Activated CD8-positive, alpha-beta memory T cell treated with anti-CD3 and anti-CD28 coated beads, Interleukin-2, amount 50 U/mL, for 24 hours (primary cell): ENCODE measurements at regions not wholly inside any gene's neighbourhood (a gene's known extent, or its start where the extent isn't known, plus 50 kb on each side); places are given as distances from the start of the nearest gene placed in this dataset.

Experiments used
- DNase-seq: peaks from one replicate; pipeline ENCODE4 v3.0.0-alpha.2; 2020; ENCODE audit errors: extremely low read depth

DNA sequence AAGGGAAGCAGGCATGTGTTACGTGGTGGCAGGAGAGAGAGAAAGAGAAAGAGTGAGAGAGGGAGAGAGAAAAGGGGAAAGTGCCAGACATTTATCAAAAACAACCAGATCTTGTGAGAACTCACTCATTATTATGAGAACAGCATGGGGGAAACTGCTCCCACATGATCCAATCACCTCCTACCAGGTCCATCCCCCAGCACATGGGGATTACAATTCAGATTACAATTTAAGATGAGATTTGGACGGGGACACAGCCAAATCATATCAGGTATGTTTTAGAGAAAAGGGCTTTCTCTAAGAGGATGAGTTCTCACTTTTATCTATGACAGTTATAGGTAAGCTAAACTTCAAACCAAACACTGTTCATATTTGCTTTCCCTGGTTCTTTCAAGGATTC, 597.3 kb upstream of the PIK3C3 start:
- no peak for DNase-seq

DNA sequence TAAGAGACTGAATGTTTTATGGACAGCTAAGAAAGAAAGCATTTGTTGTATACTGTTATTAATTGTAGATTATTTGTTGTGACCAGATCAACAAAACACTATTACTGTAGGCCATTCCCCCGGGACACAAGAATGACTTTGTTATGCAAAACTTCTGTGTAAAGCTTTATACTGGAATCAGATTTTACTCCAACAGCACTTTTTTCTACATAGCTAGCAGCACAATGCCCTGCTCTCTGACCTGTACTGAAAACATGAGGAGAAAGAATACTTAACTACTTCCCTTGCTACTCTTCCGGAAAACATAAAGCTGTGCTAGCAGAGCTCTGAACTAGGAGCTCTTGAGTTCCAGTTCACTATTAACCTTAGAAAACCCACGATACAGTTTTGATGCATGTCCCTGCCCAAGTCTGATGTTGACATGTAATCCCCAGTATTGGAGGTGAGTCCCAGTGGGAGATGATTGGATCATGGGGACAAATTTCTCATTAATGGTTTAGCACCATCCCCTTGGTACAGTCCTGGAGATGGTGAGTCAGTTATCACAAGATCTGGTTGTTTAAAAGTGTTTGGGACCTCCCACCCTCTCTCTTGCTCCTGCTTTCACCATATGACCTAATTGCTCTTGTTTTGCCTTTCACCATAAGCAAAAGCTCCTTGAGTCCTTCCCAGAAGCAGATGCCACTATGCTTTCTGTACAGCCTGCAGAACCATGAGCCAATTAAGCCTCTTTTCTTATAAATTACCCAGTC, 601.1 kb upstream of the PIK3C3 start:
- no peak for DNase-seq

DNA sequence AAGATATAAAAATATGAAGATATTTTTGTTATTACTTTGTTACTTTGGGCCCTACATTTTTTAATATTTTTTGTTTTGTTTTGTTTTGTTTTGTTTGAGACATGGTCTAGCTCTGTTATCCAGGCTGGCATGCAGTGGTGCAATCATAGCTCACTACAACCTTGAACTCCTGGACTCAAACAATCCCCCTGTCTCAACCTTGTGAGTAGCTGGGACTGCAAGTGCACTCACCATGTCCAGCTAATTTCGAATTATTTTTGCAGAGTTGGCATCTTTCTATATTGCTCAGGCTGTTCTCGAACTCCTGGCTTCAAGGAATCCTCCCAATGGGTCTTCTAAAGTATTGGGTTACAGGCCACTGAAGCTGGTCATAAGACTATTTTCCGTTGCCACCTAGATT, 603.6 kb upstream of the PIK3C3 start:
- DNase-seq, result no peak

- DNase-seq, result no peak
Measured at GRCh38 chr18:41347057-41347456, 608.0 kb upstream of the PIK3C3 start.

DNA sequence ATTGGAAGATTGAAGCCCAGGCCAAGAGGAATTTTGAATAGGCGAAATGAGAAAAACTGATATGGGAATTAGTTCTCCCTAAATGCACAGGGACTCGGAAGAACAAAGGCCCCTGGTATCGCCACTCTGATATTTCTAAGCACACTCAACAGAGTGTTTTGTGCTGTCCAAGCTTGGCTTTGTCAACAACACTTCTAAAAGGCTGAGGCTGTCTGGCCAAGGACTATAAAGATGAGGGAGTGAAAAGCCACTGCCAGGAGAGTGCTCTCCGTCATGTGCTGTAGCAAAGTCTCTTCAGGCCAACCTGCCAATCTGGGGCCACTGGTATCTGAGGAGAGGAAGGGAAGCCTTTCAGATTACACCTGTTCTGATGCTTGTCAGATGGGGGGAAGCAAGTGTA, 611.2 kb upstream of the PIK3C3 start:
- DNase-seq, result no peak

DNA sequence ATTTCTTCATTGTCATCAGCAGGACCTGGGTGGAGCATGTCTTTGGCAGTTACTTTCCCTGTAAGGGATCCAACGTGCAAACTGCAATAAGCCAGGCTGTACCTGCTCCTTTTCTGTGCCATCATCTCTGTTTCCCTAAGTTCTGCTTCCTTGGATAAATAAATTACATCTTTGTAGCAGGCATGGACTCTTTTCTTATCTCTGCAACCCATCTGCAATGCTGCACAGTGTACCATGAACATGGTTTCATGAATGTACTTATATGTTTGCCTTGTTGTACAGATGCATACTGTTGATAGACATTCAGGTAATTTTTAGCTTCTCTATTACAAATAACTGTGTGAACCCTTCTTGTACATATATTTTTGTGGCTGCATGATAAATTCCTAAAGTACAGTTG, 616.7 kb upstream of the PIK3C3 start:
- no peak for DNase-seq

DNA sequence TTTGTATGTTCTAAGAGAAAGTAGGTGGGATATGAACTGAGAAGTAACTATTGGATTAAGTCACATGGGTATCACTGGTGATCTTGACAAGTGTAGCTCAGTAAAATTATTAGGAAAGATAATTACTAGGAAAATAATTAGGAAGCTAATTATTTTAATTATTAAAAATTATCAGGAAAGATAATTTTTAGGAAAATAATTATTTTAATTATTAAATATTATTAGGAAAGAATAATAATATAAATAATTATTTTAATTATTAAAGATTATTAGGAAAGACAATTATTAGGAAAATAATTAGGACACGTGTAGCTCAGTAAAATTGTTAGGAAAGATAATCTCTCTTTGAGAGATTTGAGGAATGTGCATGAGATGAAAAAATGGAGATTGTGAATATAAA, 623.4 kb upstream of the PIK3C3 start:
- DNase-seq, result no peak

DNA sequence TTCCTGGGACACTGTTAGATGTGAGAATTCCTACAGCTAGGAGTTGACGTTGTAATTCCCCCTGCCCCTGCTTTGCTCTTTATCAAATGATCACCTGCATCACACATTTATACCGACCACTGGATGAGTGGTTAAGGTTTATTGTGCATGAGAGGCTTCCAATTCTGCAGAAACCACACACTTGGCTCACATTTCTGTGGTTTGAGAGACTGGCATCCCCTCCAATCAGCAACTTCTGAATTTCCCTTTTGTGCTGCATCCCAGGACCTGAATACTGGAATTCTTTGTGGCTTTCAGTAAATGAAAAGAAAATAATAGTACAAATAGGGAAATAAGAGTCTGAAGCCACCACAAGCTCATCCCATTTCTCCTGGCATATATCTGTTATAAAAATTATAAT, 628.7 kb upstream of the PIK3C3 start:
- DNase-seq, result no peak

DNA sequence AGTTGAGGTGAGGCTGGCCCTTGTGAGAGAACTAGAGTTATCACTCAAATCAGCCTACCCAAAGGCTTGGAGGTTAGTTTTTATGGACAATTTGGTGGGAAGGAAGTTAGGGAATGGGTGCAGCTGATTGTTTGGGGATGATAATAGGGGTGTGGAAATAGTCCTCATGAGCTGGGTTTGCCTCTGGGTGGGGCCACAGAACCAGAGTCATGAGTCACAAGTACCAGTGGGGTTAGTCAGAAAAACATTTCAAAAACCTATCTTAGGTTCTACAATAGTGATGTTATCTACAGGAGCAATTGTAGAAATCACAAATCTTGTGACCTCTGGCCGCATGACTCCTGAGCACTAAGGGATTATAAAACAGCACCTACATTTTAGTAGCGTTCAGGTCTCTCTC, 630.1 kb upstream of the PIK3C3 start:
- no peak for DNase-seq

GRCh38 chr18:41324020-41324791, 630.8 kb upstream of the PIK3C3 start:
- DNase-seq, result no peak

DNA sequence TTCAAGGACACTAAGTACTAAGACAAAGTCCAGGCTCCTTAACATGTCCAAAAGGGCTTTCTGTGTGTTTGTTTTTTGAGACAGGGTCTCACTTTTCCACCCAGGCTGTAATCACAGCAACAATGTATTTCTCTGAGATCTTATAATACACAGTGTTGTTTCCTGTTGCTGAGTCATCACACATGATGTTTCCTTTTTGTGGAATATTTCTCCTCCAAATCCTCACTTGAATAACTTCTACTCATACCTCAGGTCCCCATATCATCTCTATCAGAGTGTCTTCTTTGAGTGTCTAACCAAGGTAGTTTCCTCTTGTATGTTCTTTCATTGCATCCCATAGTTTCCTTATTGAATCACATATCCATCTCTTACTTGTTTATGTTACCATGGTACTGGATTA, 632.0 kb upstream of the PIK3C3 start:
- no peak for DNase-seq

DNA sequence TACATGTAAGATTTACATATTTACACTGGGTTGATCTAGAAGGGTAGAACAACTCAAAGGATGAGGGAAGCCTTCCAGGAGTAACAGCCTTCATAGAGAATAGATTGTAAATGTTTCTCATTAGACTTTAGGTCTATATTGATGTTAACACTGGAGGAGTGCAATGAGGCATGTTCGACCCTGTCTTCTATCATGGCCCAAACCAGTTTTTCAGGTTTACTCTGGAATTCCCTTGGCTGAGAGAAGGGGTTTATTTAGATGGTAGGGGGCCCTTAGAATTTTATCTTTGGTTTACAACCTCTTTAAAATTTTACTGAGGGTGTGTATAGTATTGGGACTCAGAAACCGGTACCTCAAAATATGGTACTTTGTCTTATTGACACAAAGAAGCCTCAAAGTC, 634.9 kb upstream of the PIK3C3 start:
- no peak for DNase-seq

GRCh38 chr18:41315134-41315533, 639.9 kb upstream of the PIK3C3 start:
- no peak for DNase-seq

DNA sequence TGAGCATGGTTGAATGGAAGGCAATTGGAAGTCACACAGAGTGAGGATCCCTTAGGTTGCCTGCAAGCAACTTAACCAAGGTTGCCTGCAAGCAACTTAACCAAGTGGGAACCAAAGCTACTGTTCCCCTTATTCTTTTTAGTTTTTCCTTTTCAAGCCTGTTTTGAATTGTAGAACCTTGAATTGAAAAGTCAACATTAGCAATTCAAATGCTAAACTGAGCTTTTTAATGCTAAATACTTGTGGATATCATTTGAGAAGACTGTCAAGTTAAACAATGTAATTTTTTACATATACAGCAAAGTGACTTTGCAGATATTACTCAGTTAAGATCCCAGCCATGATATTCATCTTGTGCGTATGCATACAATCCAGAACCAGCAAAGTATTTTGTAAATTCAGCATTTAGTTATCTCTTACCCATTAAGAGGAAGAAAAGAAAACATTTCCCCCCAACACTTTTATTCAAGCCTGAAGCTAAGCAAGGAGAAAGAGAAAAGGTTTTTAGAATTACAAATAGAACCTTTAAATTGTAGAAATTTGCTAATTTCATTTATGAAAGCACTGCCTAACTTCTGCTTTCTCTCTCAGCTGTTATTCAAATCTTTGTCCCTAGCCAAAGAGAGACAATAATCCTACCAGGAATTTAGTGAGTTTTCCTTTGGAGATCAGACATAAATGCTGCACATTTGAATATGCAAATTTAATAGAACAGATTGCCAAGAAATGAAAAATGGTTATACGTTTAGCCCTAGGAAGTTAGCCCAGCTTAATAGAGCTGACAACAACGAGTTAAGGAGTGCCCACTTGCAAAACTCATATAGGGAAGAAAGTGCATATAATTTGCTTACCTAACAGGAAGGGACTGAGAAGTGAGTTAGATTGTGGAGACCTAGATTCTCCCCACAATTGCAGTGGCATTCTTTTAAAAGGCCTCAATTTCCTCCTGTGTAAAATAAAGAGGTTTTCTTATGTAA, 643.2 kb upstream of the PIK3C3 start:
- no peak for DNase-seq

- no peak for DNase-seq
Measured at GRCh38 chr18:41297740-41298139, 657.3 kb upstream of the PIK3C3 start.

DNA sequence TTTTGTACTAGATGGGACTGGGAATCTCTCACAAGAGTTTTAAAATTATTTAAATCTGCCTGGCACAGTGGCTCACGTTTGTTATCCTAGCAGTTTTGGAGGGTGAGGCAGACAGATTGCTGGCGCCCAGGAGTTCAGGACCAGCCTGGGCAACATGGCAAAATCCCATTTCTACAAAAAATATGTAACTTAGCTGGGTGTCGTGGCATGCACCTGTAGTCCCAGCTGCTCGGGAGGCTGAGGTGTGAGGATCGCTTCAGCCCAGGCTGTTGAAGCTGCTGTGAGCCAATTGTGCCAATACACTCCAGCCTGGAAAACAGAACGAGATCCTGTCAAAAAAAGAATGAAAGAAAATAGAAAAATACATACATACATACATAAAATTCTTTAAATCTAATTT, 685.7 kb upstream of the PIK3C3 start:
- DNase-seq, result no peak

GRCh38 chr18:41268271-41268670, 686.8 kb upstream of the PIK3C3 start:
- no peak for DNase-seq

DNA sequence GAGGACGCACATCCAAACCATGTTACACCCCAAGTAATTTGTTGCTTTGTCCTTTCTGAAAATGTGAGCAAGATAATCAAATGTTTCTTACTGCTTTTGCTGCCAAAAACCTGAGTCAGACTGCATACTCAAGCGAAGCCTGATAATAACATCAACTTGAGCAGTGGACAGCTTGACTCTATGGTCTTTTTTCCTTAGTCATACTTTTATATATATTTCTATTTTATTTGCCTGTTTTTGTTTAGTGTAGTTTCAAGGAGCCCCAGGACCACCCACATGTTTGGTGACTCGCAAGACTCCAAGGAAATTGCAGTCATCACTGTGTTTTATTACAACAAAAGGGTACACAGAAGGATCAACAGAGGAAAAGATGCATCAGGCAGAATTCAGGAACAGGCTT, 688.4 kb upstream of the PIK3C3 start:
- DNase-seq, result no peak

- no peak for DNase-seq
Measured at GRCh38 chr18:41266204-41266603, 688.8 kb upstream of the PIK3C3 start.

DNA sequence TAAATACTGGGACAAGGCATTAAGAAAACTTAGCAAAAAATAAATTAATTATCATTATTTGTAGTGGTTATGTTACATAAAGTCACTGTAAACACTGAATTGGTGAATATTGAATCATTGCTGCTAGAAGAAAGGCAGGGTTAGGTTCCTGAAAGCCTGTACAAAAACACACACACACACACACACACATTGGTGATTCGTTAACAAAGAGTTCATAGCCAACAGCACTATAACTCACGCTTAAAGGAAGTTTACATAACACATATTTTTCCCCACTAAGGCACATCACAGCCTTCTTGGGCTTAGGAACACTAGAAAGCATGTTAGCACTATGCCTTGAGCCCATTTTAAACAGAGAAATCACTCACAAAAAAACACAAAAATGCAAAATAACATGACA, 690.0 kb upstream of the PIK3C3 start:
- DNase-seq, result no peak

GRCh38 chr18:41263956-41264355, 691.1 kb upstream of the PIK3C3 start:
- DNase-seq, result no peak

DNA sequence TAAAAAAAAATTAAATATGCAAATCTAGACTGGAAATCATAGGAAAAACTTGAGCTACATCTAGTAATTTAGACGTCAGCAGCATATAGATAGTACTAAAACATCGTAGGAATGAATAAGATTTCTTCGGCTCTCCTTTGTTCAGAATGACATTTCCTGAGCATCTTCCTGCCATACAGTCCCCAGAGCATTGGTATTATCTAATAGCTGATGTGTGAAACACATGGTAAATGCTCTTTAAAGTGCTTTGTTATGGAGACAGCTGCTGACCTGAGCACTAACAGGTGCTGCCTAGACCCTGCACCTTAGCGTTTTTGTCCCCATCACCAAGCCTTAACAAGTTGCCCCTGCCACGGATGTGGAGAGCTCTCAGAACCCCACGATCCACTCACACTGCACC, 692.3 kb upstream of the PIK3C3 start:
- no peak for DNase-seq
